Vagina (tissue), 2 donors: ENCODE measurements at regions not wholly inside any gene's neighbourhood (a gene's known extent, or its start where the extent isn't known, plus 50 kb on each side); places are given as distances from the start of the nearest gene placed in this dataset.
"Not testable (repeated sequence)": the region's sequence is repeated elsewhere in the genome, so short reads cannot be mapped to it uniquely, and the experiment has no call there.

Experiments
- DNase-seq, 2 donors: peaks; one replicate each; pipeline ENCODE4 v3.0.0-alpha.2; 2017; ENCODE audit errors: extremely low spot score in 2 of 2
- H3K27ac ChIP-seq: fragments of 200-600 bp; sonication (generic); one replicate; pipeline ENCODE4 v1.5.1; 2019
- H3K27me3 ChIP-seq: fragments of 200-600 bp; sonication (generic); one replicate; pipeline ENCODE4 v1.5.1; 2019
- H3K36me3 ChIP-seq, 2 donors: fragments of 200-600 bp; sonication (generic); one replicate each; pipeline ENCODE4 v1.5.1; 2017 to 2019
- H3K4me1 ChIP-seq: fragments of 200-600 bp; sonication (generic); one replicate; pipeline ENCODE4 v1.5.1; 2019
- H3K4me3 ChIP-seq, 2 donors: fragments of 200-600 bp; sonication (generic); 1 replicate in 1 of 2; 2 replicates in 1 of 2; pipeline ENCODE4 v1.5.1; 2016 to 2019
- H3K9me3 ChIP-seq: fragments of 200-600 bp; sonication (generic); one replicate; pipeline ENCODE4 v1.5.1; 2019
- CTCF ChIP-seq, 3 experiments: fragments of 450-650 bp in 2 of 3; fragments of 200-600 bp in 1 of 3; sonication (generic) in 1 of 3; IDR thresholded peaks; one replicate each; pipeline ENCODE4 v1.5.1; 2017 to 2019; ENCODE audit warnings: antibody characterized with exemption in 3 of 3, mild to moderate bottlenecking in 2 of 3, moderate library complexity in 2 of 3
- POLR2A ChIP-seq, 2 donors: fragments of 450-650 bp; IDR thresholded peaks; one replicate each; pipeline ENCODE4 v1.6.1; 2017; ENCODE audit warnings: antibody characterized with exemption in 2 of 2, mild to moderate bottlenecking in 2 of 2, moderate library complexity in 2 of 2
- POLR2AphosphoS5 ChIP-seq, 2 donors: sonication (generic); formaldehyde crosslinking; IDR thresholded peaks; one replicate each; pipeline ENCODE4 v1.9.0; 2017; ENCODE audit warnings: antibody characterized with exemption in 2 of 2, mild to moderate bottlenecking in 2 of 2, low read depth in 1 of 2; ENCODE audit not compliant: insufficient read depth in 1 of 2
- intact Hi-C: fragments of 100-400 bp; cut with DNase I; formaldehyde crosslinking; loops from one replicate; pipeline ENCODE4 v1.15.1; 2023

- Histone ChIP-seq H3K9me3 (no peaks in the 10 kb centered on the region), H3K27ac (no peak overlapping the region), H3K4me1 (no peaks in the 10 kb centered on the region), H3K36me3 (no peaks in the 10 kb centered on the region), H3K4me3 (no peak overlapping the region), H3K27me3 (no peaks in the 10 kb centered on the region)
- intact Hi-C loops: no loop called here
- TF ChIP-seq POLR2A (IDR thresholded peaks at IDR 0.05) (no peak), CTCF (IDR thresholded peaks at IDR 0.05) (no peak), POLR2AphosphoS5 (IDR thresholded peaks at IDR 0.05; ENCODE audit: insufficient read depth in 1 of 2, low read depth in 1 of 2) (no peak)
- DNase-seq: no peak
Observed at GRCh38 chr7:53238021-53238605, 202.7 kb downstream of the POM121L12 start.

GRCh38 chr7:53239151-53239550 is 203.7 kb downstream of the POM121L12 start:
- H3K36me3 ChIP-seq, DNase-seq, H3K27me3 ChIP-seq, H3K4me1 ChIP-seq, intact Hi-C loops, H3K4me3 ChIP-seq, H3K9me3 ChIP-seq, H3K27ac ChIP-seq: not testable (repeated sequence)

GRCh38 chr7:53245721-53246120 is 210.3 kb downstream of the POM121L12 start:
- no peak for TF ChIP-seq POLR2A (IDR thresholded peaks at IDR 0.05)
- no peak for TF ChIP-seq POLR2AphosphoS5 (IDR thresholded peaks at IDR 0.05; ENCODE audit: insufficient read depth in 1 of 2, low read depth in 1 of 2)
- no peak for TF ChIP-seq CTCF (IDR thresholded peaks at IDR 0.05)
- no peak for DNase-seq
- Histone ChIP-seq H3K27ac (no peak overlapping the region), H3K4me1 (no peaks in the 10 kb centered on the region), H3K36me3 (no peaks in the 10 kb centered on the region), H3K27me3 (no peaks in the 10 kb centered on the region), H3K9me3 (no peaks in the 10 kb centered on the region), H3K4me3 (no peak overlapping the region)
- intact Hi-C loops: no loop called here

- Histone ChIP-seq H3K36me3 (no peaks in the 10 kb centered on the region), H3K4me3 (no peak overlapping the region), H3K27ac (no peak overlapping the region), H3K9me3 (no peaks in the 10 kb centered on the region), H3K27me3 (no peaks in the 10 kb centered on the region), H3K4me1 (no peaks in the 10 kb centered on the region)
- intact Hi-C loops: no loop called here
- TF ChIP-seq CTCF (IDR thresholded peaks at IDR 0.05) (no peak), POLR2A (IDR thresholded peaks at IDR 0.05) (no peak), POLR2AphosphoS5 (IDR thresholded peaks at IDR 0.05; ENCODE audit: insufficient read depth in 1 of 2, low read depth in 1 of 2) (no peak)
- DNase-seq: no peak
Observed at GRCh38 chr7:53246957-53247356, 211.5 kb downstream of the POM121L12 start.

- intact Hi-C loops: no loop called here
- Histone ChIP-seq H3K4me1 (no peaks in the 10 kb centered on the region), H3K4me3 (no peak overlapping the region), H3K9me3 (no peaks in the 10 kb centered on the region), H3K27me3 (no peaks in the 10 kb centered on the region), H3K36me3 (no peaks in the 10 kb centered on the region), H3K27ac (no peak overlapping the region)
- DNase-seq: no peak
- TF ChIP-seq POLR2AphosphoS5 (IDR thresholded peaks at IDR 0.05; ENCODE audit: insufficient read depth in 1 of 2, low read depth in 1 of 2) (no peak), POLR2A (IDR thresholded peaks at IDR 0.05) (no peak), CTCF (IDR thresholded peaks at IDR 0.05) (no peak)
Observed at GRCh38 chr7:53252539-53252938, 217.1 kb downstream of the POM121L12 start.
